Panc1 (cell line): ENCODE measurements at regions not wholly inside any gene's neighbourhood (a gene's known extent, or its start where the extent isn't known, plus 50 kb on each side); places are given as distances from the start of the nearest gene placed in this dataset.

ENCODE experiments used
- ATAC-seq: fragments of 200-7000 bp; cut with Tn5 transposase; 2 replicates; pipeline ENCODE4 v1.9.1; 2020; ENCODE audit warnings: mild to moderate bottlenecking, moderate library complexity
- BruUV-seq: library from RNA; stranded (reverse); fragments of 400-500 nt; replicated peaks from 2 replicates; lab custom pipeline; 2021; lab: Mats Ljungman, UMichigan
- CTCF ChIA-PET: fragments of 300-600 bp; sonication (Branson Sonifier 250); formaldehyde crosslinking; loops from one replicate; lab custom pipeline; 2022; ENCODE audit warnings: antibody characterized with exemption; lab: Charles Lee
- POLR2A ChIA-PET: fragments of 300-600 bp; sonication (Branson Sonifier 250); formaldehyde crosslinking; loops from one replicate; lab custom pipeline; 2022; ENCODE audit warnings: antibody characterized with exemption; lab: Charles Lee
- DNase-seq: peaks from one replicate; pipeline ENCODE4 v3.0.0-alpha.2; 2010; ENCODE audit warnings: low read depth, low spot score
- H3K27ac ChIP-seq: 2 replicates; pipeline ENCODE4 v1.5.1; 2011; ENCODE audit warnings: mild to moderate bottlenecking, low read length, inconsistent platforms
- H3K27me3 ChIP-seq: fragments of 200-500 bp; sonication (Bioruptor generic); 2 replicates; pipeline ENCODE4 v1.6.0; 2014; ENCODE audit warnings: low read length, inconsistent platforms; ENCODE audit not compliant: control insufficient read depth, insufficient read depth
- H3K36me3 ChIP-seq: fragments of 200-500 bp; sonication (Bioruptor generic); 2 replicates; pipeline ENCODE4 v1.5.1; 2014; ENCODE audit warnings: inconsistent platforms, mild to moderate bottlenecking, low read length, moderate library complexity; ENCODE audit not compliant: control insufficient read depth, insufficient read depth
- H3K4me1 ChIP-seq: 2 replicates; pipeline ENCODE4 v1.5.1; 2011; ENCODE audit warnings: inconsistent platforms, mild to moderate bottlenecking, low read length, moderate library complexity; ENCODE audit not compliant: control insufficient read depth, insufficient read depth
- H3K4me3 ChIP-seq, 2 experiments: 2 replicates each; pipeline ENCODE4 v1.5.1; 2011 to 2012; ENCODE audit warnings: low read depth in 2 of 2, low read length in 2 of 2, mild to moderate bottlenecking in 2 of 2, inconsistent platforms in 1 of 2, moderate library complexity in 1 of 2
- H3K9me3 ChIP-seq: fragments of 200-500 bp; sonication (Bioruptor generic); 2 replicates; pipeline ENCODE4 v1.5.1; 2014; ENCODE audit warnings: low read depth, mild to moderate bottlenecking, inconsistent platforms, low read length, moderate library complexity; ENCODE audit not compliant: control insufficient read depth, insufficient read depth
- POLR2AphosphoS5 ChIP-seq: IDR thresholded peaks from 2 replicates; pipeline ENCODE4 v1.6.1; 2012; ENCODE audit warnings: mild to moderate bottlenecking, low read depth, low read length, moderate library complexity
- SIN3A ChIP-seq: IDR thresholded peaks from 2 replicates; pipeline ENCODE4 v1.6.1; 2012; ENCODE audit warnings: low read depth, mild to moderate bottlenecking, low read length, moderate library complexity, borderline replicate concordance; ENCODE audit not compliant: insufficient read depth
- TCF7L2 ChIP-seq: IDR thresholded peaks from 2 replicates; pipeline ENCODE4 v1.6.1; 2011; ENCODE audit warnings: mild to moderate bottlenecking, low read depth, low read length, inconsistent platforms
- in situ Hi-C: cut with HindIII; loops from 2 replicates; pipeline ENCODE4 v1.10.0; 2016; ENCODE audit warnings: low sequenced_read_pairs, low pct_unique_long_range_greater_than_20kb
- intact Hi-C: fragments of 100-400 bp; cut with micrococcal nuclease; formaldehyde crosslinking; loops from one replicate; pipeline ENCODE4 v1.10.0; 2022; ENCODE audit not compliant: unreplicated experiment
- TF ChIP-seq, protein P1 (sequence below), 2 experiments: IDR thresholded peaks; 2 replicates each; pipeline ENCODE4 v1.6.1; 2011 to 2012; ENCODE audit warnings: low read depth in 2 of 2, control low read depth in 1 of 2, low read length in 1 of 2, mild to moderate bottlenecking in 1 of 2, moderate library complexity in 1 of 2; ENCODE audit not compliant: insufficient read depth in 1 of 2
- TF ChIP-seq, protein P2 (sequence below): fragments of 450-650 bp; IDR thresholded peaks from 2 replicates; pipeline ENCODE4 v1.5.1; 2017; ENCODE audit warnings: mild to moderate bottlenecking

DNA sequence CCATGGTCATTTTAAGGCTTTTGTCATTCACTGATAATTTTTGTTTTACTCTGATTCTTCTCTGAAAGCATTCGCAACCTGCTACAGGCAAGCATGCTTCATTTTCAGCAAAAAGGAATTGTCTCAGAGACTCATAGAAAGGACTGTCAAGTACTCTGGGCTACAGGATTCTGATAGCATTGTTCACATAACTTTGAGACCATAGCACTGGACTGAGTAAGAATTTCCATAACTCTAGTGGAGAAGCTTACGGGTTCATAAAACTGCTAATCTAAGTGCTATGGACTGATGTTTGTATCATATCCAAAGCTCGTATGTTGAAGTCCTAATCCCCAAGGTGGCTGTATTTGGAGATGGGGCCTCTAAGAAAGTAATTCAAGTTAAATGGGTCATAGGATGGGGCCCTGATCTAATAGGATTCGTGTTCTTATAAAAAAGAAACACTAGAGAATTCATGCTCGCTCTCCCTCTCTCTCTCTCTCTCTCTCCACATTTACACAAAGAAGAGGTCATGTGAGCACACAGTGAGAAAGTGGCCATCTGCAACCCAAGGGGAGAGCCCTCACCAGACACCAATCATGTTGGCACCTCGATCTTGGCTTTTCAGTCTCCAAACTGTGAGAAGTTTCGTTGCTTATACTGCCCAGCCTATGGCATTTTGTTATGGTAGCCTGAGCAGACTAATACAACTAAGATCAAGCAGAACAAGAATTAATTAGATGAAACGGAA lies 60.4 kb downstream of the CRYGS start:
- ChIA-PET POLR2A (no interaction called here), CTCF (no interaction called here)
- in situ Hi-C loops (no loop called here), intact Hi-C loops (no loop called here)
- Histone ChIP-seq H3K27ac (no peak overlapping the region), H3K4me1 (no peaks in the 10 kb centered on the region), H3K27me3 (peaks cover 8% of the 10 kb centered on the region; the same call in 1 of the 2 replicates), H3K36me3 (no peaks in the 10 kb centered on the region), H3K9me3 (no peaks in the 10 kb centered on the region), H3K4me3 (no peak overlapping the region)
- DNase-seq (no peak), ATAC-seq (no peak)
- BruUV-seq: no TSS peak
- TF ChIP-seq, protein P1, sequence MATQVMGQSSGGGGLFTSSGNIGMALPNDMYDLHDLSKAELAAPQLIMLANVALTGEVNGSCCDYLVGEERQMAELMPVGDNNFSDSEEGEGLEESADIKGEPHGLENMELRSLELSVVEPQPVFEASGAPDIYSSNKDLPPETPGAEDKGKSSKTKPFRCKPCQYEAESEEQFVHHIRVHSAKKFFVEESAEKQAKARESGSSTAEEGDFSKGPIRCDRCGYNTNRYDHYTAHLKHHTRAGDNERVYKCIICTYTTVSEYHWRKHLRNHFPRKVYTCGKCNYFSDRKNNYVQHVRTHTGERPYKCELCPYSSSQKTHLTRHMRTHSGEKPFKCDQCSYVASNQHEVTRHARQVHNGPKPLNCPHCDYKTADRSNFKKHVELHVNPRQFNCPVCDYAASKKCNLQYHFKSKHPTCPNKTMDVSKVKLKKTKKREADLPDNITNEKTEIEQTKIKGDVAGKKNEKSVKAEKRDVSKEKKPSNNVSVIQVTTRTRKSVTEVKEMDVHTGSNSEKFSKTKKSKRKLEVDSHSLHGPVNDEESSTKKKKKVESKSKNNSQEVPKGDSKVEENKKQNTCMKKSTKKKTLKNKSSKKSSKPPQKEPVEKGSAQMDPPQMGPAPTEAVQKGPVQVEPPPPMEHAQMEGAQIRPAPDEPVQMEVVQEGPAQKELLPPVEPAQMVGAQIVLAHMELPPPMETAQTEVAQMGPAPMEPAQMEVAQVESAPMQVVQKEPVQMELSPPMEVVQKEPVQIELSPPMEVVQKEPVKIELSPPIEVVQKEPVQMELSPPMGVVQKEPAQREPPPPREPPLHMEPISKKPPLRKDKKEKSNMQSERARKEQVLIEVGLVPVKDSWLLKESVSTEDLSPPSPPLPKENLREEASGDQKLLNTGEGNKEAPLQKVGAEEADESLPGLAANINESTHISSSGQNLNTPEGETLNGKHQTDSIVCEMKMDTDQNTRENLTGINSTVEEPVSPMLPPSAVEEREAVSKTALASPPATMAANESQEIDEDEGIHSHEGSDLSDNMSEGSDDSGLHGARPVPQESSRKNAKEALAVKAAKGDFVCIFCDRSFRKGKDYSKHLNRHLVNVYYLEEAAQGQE (IDR thresholded peaks at IDR 0.05; ENCODE audit: insufficient read depth in 1 of 2, low read depth in 2 of 2, low read length in 1 of 2): no peak
- TF ChIP-seq POLR2AphosphoS5 (no peak), SIN3A (no peak)

DNA sequence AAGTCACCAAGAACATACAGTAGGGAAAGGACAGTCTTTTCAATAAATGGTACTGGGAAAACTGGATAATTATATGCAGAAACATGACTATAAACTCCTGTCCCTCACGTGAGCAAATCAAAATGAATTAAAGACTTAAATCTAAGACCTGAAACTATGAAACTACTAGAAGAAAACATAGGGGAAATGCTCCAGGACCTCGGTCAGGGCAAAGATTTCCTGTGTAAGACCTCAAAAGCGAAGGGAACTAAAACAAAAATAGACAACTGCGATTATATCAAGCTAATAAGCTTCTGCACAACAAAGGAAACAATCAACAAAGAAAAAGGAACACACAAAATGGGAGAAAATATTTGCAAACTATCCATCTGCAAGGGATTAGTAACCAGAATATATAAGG lies 62.7 kb downstream of the CRYGS start:
- in situ Hi-C loops (no loop called here), intact Hi-C loops (no loop called here)
- H3K27me3 ChIP-seq: peaks cover 10% of the 10 kb centered on the region; the same call in 1 of the 2 replicates
- DNase-seq: no peak
- H3K9me3 ChIP-seq: no peaks in the 10 kb centered on the region
- ATAC-seq: no peak
- ChIA-PET POLR2A (no interaction called here), CTCF (no interaction called here)
- no peaks in the 10 kb centered on the region for H3K4me1 ChIP-seq
- TF ChIP-seq TCF7L2 (no peak), POLR2AphosphoS5 (no peak)
- TF ChIP-seq, protein P2, sequence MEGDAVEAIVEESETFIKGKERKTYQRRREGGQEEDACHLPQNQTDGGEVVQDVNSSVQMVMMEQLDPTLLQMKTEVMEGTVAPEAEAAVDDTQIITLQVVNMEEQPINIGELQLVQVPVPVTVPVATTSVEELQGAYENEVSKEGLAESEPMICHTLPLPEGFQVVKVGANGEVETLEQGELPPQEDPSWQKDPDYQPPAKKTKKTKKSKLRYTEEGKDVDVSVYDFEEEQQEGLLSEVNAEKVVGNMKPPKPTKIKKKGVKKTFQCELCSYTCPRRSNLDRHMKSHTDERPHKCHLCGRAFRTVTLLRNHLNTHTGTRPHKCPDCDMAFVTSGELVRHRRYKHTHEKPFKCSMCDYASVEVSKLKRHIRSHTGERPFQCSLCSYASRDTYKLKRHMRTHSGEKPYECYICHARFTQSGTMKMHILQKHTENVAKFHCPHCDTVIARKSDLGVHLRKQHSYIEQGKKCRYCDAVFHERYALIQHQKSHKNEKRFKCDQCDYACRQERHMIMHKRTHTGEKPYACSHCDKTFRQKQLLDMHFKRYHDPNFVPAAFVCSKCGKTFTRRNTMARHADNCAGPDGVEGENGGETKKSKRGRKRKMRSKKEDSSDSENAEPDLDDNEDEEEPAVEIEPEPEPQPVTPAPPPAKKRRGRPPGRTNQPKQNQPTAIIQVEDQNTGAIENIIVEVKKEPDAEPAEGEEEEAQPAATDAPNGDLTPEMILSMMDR: no peak
- TF ChIP-seq, protein P1 (IDR thresholded peaks at IDR 0.05; ENCODE audit: insufficient read depth in 1 of 2, low read depth in 2 of 2, low read length in 1 of 2): no peak
- no peak overlapping the region for H3K4me3 ChIP-seq
- H3K27ac ChIP-seq: no peak overlapping the region
- no peaks in the 10 kb centered on the region for H3K36me3 ChIP-seq
- no TSS peak for BruUV-seq
